NCI-H526 (cell line): ENCODE measurements at regions not wholly inside any gene's neighbourhood (a gene's known extent, or its start where the extent isn't known, plus 50 kb on each side); places are given as distances from the start of the nearest gene placed in this dataset.
"Not testable (repeated sequence)": the region's sequence is repeated elsewhere in the genome, so short reads cannot be mapped to it uniquely, and the experiment has no call there.

ENCODE experiments used
- DNase-seq, 2 experiments: peaks; one replicate each; lab custom pipeline; 2025; lab: John Stamatoyannopoulos, UW

DNA sequence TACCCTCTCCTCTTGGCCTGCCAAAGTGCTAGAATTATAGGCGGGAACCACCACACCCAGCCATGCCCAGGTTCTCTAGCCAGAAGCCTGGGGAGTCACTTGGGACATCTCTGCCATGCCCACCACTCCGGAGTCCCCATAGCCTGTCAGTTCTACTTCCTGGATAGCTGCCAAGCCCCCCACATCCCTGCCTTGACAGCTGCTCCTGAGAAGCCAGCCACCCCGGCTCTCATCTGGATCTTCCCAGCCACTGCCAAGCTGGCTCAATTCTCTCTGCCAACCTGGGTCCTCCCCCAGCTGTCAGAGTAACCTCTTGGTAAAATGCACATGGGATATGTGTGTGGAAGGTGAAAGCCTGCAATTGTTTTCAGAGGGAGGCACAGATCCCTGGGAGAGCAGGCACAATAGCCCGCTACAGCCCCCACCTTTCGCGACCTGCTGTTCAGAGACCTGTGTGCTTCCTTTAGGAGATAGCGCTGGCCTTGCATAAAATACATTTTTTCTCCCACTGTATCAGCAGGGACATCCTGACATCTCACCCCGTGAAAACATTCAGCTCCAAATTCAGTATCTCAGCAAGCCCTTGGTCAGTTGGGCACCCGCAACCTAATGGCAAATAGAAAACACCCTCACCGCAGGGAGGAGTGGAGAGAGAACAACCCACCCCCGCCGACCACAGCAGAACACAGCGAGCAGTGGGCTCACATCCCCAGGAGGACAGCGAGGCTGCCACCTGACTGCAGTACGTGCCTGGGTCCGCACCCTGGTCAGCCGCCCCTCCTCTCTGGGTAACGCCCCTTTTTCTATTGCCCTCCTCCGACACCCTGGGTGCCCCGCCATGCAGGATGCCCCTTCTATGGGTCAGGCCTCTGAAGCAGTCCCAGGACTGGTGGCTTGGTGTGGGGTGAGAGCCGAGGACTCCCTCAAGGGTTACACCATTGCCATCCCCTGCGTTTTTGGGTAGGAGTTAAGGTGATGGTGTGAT, 1342.2 kb downstream of the BRD1 start:
- DNase-seq: no peak

DNA sequence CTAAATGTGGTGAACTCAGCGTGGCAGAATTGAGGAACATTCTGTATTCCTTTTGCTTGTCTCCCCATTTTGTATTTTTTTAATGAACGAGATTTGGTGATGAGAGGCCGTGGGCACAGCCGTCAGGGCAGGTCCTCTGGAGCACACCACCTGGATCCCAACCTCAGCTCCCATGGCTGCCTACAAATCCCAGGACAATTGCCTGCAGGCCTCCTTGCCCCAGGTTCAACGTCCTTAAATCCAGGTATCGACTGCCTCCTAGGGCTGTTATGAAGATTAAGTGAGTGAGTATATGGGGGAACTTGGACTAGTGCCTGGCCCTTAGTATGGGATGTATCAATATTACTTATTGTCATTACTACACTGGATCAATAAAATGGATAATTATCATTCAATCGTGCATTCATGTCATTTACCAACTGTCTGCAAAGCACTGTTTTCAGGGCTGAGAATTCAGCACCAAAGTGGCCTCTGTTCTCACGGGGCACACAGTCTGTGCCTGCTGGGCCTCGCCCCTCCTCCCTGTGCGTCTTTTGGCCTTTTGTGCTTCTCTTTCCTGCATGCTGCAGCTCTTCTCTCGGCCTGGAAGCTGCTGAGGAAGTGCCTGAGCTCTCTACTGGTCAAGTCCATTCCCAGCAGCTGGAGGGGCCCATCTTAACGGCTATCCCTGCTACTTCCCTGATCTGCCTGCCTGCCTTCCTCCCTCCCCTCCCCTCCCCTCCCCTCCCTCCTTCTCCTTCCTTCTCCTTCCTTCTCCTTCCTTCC, 1343.7 kb downstream of the BRD1 start:
- DNase-seq: no peak

DNA sequence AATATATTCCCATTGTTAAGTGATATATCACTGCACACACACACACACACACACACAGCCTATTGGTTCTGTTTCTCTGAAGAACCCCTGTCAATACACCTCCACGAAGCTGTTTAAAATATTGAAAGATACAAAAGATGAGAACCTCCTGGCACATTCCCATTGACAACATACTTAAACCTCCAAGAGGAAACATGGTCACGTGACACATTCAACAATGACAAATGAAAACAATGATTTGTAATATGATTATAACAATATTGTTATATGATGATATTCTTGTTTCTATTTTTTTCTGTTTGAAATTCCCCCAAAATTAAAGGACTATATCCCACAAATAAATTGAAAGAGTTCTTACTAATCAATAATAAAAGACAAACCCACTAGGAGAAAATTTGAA, 1344.9 kb downstream of the BRD1 start:
- DNase-seq: no peak

DNA sequence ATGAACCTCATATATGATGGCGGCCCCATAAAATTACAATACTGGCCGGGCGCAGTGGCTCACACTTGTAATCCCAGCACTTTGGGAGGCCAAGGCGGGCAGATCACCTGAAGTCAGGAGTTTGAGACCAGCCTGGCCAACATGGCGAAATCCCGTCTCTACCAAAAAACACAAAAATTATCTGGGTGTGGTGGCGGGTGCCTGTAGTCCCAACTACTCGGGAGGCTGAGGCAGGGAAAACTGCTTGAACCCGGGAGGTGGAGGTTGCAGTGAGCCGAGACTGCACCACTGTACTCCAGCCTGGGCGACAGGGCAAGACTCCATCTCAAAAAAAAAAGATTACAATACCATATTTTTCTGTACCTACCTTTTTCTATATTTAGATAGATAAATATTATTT, 1345.5 kb downstream of the BRD1 start:
- DNase-seq: not testable (repeated sequence)

DNA sequence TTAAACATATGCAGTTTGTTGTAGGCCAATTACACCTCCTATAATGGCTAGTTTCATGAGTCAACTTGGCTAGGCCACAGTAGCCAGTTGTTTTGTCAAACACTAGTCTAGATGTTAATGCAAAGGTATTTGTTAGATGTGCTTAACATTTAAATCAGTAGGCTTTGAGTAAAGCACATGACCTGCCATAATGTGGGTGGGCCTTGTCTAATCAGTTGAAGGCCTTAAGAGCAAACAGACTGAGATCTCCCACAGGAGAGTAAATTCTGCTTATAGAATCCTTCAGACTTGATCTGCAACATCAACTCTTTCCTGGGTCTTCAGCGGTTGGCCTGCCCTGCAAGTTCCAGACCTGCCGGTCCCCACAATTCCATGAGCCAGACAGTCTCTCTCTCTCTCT, 1345.9 kb downstream of the BRD1 start:
- no peak for DNase-seq

DNA sequence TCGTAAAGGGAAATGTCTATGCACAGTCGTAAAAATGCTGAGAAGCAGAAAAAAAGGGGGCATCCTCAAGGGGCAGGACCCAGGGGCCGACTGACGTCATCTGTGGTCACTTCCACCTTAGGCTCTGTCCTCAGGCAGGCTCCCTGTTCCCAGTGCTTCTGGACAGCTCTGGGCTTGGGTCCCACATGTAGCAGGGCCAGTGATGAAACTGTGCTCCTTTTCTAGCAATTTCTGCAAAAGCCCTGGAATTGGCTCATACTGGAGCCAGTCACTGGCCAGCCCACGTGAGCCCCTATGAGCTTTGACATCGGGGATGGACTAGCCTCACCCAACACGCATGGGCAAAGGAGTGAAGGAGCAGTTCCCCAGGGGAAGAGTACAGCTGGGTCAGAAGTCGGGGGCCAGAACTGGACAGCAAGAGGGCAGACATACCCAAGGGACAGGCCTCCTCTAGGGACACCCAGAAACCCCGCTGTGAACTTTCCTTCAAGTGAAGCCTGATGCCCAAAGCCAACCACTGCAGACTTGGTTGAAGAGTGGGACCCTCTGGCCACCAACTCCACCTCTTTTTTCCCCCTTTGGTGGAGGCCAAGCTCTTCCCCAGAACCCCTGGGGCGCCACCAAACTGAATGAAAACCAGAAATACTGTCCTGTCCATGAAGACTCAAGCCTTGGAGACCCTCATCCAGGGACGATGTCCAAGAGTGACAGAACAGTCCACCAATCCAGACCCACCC, 1349.0 kb downstream of the BRD1 start:
- DNase-seq: no peak

DNA sequence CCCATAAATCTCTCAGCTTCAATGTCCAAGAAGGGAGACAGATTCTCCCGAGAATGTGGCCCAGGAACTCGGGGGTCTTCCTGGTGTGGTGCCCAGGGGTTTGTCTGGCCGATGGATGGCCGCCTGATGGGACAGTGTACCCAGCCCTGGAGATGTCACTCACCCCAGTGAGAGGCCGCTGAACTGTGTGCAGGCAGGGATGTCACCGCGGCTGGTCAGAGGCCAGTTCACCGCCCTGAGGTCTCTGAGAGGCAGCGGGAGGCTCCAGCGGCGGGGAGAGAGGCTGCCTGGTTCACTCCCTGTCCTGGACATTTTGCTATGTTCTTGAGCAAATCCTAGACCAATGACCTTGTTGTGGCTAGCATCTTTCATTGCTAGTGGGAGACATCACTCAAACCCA, 1349.5 kb downstream of the BRD1 start:
- DNase-seq: no peak

DNA sequence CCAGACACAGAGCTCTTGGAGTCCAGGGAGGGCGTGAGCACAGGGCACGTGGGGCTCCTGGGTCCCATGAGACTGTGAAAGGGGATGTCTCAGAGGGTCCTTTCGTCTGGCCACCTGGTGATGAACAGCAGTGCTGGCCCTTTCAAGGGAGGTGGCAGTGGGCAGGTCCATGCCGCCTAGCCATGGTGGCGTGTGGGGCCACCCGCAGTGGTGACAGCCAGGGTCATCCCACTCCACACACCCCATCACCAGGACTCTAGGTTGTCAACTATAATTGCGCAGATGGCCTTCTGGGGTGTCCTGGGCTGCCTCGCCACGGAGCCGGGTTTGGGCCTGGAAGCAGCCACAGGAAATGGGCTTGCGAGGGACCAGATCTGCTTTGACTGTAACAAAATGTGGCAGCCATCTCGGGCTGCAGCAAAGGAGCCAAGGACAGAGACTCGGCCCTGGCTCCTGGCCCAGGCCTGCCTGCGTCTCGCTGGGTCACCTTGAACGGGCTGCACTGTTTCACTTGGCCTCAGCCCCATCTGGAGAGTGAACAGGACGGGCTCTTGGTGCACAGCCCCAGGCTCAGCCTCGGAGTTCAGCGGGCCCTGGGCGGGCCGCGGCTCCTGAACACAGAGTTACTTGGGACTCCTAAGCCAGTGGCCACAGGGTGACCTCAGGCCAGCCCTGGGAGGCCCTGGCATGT, 1350.5 kb downstream of the BRD1 start:
- DNase-seq: no peak

DNA sequence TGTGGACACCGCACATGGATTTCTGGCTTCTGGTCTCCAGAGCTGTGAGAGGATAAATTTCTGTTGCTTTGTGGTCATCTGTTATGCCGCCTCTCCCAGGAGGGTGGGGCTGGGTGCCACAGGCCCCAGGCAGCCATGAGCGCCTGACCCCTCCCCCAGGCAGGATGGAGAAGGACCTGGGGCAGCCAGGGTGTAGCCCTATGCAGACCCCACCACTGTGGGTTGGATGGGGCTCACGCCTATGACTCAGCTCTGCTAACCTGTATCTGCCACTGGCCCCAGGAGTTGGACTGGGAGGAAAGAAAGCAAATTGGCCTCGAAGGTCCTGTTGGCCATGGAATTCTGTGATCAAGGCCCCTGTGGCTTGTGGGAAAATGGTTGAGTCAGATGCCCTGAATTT, 1351.1 kb downstream of the BRD1 start:
- no peak for DNase-seq

DNA sequence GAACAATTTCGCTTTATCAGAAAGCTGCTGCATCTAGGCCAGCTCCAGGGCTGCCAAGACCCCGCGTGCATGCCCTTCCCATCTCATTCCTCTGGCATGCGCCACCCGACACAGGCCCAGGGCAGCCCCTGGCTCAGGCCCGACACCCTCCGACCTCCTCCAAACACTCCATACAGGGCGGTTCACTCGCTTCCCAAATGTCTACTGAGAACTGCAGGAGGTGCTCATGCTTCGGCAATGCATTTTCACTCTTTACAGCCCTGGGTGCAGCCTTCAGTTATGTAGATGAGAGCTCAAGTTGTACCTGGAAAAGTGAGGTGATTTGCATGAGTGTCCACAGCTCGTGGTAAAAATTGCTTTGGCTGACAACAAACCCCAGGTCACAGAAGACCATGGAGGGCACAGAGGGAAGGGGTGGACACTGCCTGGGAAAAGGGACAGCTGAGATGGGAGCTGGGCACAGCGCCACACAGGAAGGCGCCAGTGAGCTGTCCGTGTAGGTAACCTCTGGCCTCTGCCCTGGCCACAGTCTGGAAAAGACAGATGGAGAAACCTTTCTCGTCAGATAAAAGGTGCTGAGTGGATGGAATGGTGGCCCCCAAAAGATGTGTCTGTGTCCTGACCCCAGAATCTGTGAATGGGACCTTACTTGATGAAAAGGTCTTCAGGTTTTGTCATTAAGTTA, 1351.9 kb downstream of the BRD1 start:
- DNase-seq: peak; percentile 56 to 72

DNA sequence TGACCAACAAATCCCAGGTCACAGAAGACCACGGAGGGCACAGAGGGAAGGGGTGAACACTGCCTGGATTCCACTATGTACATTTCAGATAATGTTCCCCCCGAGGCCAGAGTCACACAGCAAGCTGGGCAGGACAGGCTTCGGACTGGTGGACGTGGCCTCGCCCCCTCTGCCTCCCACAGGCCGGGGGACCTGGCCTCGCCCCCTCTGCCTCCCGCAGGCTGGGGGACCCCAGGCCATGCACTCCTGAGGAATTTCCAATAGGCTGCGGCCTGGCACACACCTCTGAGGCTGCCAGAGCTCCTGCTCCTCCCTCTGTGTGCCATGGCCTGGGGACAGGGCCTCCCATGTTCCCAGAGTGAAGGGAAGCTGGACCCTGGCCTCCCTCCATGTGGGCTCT, 1352.8 kb downstream of the BRD1 start:
- DNase-seq: no peak

DNA sequence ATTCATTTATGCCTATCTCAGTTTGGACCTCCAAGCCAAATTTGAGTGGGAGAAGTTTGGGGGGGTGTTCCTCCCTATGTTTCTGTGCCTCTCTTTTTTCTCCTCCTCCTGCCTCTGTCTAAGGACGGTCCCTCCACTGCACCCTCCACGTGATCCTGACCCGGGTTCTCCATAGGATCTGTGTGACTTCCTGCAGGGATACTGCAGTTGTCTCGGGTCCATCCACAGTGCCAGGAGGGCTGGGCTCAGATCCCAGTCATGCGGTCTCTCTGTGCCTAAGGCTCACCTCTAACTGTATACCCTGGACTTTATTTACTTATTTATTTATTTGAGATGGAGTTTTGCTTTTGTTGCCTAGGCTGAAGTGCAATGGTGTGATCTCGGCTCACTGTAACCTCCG, 1354.5 kb downstream of the BRD1 start:
- no peak for DNase-seq

DNA sequence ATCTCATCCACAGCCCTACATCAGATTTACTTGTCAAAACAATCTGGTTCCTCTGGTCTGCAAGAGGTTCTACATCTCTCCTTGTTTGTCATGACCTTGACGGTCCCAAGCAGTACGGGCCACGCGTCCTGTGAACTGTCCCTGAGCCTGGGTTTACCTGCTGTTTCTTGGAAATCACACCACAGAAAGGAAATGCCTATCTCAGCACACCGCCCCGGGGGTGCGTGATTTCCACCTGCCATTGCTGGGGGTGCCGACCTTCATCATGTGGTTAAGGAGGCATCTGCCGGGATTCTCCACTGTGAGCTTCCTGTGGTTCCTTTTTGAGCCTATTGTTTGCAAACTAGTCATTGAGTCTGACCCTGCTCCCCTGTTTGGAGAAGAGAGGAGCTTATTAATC, 1363.4 kb downstream of the BRD1 start:
- no peak for DNase-seq

DNA sequence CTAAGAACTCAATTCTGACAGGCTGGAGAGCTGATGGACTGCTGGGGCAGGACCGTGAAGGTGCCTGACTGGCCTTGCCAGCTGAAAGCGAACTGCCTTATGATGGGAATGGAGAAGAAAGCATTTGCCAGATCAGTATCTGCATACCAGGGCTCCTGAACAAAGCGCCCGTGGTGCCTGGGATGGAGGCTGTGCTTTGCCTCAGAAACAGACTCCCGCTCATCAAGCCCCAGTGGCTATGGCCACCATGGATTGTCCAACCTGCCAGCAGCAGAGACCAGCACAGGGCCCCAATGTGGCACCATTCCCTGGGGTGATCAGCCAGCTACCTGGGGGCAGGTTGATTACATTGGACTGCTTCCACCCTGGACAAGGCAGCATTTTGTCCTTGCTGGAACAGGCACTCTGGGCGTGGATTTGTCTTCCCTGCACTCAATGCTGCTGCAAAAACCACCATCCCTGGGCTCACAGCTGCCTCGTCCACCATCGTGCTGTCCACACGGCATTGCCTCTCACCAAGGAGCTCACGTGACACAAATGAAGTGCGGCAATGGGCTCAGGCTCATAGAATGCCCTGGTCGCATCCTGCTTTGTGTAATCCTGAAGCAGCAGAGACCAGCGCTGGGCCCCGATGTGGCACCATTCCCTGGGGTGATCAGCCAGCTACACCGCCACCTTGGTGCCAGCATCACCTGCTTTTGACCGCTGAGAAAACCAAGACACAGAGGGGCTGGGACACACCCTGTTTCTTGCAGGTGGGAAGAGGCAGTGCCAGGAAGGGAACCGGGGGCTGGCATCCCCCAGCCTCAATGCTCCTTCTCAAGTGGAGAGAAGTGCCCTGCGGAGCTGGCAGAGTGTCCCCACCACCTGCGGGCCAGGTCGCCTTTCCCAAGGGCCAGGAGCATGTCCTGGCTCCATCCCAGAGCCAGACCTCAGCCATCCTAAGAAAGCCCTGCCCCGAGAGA, 1367.5 kb downstream of the BRD1 start:
- DNase-seq: no peak

DNA sequence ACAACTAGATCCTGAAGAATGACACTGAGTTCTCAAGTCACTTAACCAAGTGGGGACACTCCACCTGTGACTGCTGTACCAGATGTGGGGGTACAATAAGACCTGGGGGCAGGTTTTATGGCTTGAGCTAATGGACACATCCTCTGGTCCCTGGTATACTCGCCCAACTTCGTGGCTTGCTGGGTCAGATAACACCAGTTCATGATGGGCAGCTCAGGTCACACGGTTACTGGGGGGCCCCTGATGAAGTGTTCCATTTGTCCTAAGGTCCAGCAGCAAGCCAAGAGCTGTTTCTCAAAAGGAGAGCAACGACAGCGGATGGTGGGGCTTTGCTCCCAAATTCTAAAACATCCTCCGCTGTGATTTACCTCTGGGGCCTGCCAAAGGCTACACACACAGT, 1368.4 kb downstream of the BRD1 start:
- DNase-seq: no peak

DNA sequence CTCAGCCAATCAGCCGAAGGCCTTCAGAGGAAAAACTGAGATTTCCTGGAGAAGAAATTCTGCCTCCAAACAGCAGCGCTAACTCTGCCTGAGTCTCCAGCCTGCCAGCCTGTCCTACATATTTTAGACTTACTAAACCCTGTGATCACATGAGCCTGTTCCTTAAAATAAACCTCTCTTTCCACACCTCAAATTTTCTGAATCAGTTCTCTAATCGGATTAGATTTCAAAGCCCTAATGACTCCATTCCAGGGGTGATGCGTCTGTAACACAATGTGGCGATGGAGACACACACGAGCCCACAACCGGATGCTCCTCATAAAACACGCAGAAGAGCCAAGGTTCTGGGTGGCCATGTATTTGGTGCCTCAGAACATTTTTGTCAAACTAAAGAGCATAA, 1371.2 kb downstream of the BRD1 start:
- no peak for DNase-seq

DNA sequence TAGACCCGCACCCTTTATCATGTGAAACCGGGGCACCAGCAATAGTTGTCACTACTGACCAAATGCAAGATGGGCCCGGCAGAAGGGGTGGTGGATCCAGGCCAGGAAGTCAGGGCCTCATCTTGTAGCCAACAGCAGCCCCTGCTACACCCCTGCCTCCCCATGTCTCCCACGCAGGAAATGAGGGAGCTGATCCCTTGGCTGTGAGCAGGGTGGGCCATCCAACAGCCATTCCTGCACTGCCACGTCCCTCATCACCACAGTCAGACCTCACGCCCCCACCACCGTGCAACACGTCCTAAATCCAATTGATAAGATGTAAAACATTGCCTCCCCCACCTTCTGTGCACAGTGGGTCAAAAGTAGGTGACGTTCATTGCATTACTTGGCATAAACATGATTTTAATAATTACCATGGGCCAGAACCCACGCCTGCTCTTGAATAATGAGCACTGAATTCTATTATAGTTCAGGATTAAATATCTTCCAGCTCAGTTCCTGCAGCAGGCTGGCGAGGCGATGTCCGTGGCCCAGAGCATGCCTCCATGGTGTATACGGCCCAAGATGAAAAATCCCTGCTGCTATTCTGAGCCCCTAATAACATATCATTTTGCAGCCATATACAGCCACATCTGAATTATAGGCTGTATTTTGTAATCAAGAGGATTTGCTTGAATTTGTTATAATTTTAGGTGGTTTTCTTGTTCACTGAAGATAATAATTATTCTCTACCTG, 1373.8 kb downstream of the BRD1 start:
- DNase-seq: no peak

DNA sequence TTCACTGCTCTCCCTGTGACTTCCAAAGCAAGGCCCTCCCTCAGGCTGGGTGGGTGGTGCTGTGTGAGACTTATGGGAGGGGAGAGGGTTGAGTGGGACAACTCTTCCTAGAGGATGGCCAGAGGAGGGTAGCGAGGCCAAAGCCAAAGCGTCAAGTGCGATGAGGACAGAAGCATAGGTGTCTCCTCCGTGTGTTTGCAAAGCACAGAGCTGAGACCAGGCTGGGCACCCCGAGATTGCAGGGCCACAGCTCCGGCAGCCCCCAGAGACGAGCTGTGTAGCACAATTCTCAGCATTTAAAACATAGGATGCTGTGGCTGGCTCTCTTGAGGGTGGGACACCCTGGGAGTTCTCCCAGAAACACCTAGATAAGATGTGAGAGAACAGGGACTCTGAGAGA, 1374.5 kb downstream of the BRD1 start:
- DNase-seq: no peak

DNA sequence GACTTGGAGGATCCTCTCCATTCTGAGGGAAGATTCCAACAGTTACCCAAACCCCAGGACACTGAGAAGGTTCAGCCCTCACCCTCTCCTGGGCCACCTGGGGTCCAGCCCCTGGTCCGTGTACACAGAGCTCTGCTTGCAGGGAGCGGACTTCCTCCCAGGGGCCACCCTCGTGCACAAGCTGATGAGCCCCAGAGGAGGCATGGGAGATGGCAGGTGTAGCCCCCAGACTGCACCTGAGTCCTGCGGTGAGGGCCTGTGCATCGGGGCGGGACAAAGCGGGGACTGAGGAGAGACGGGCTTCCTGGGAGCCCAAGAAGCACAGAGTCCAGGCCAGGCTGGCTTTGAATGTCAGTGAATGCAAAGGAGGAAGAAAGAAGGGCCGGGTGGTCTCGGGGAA, 1374.9 kb downstream of the BRD1 start:
- no peak for DNase-seq
